ENCODE measurements at regions not wholly inside any gene's neighbourhood (a gene's known extent, or its start where the extent isn't known, plus 50 kb on each side); places are given as distances from the start of the nearest gene placed in this dataset.

- intact Hi-C loops (cut with micrococcal nuclease) = no loop called here
- no peak for DNase-seq (ENCODE audit: extremely low read depth in 1 of 4, low spot score in 3 of 4)
- no peaks in the 10 kb centered on the region for H3K36me3 ChIP-seq (ENCODE audit: control insufficient read depth, insufficient read depth, low read length)
- no peak overlapping the region for H3K27ac ChIP-seq (ENCODE audit: extremely low read depth, low read depth, low read length)
- H3K9ac ChIP-seq (ENCODE audit: insufficient read depth in 1 of 2, low read depth in 2 of 2, low read length in 2 of 2) = no peak overlapping the region
- FAIRE-seq = no peak
- no TSS peak for BruUV-seq (replicated peaks)
- TF ChIP-seq KLF10 (CRISPR knock-in tag; IDR thresholded peaks at IDR 0.05) (no peak), RAD51 (IDR thresholded peaks at IDR 0.05; ENCODE audit: borderline replicate concordance, low read depth) (no peak), ASH1L (IDR thresholded peaks at IDR 0.05; ENCODE audit: borderline replicate concordance, low read depth, partially characterized antibody) (no peak), CREB1 (IDR thresholded peaks at IDR 0.05) (no peak), CREB1 (CRISPR knock-in tag; IDR thresholded peaks at IDR 0.05) (no peak), ARID3B (CRISPR knock-in tag; IDR thresholded peaks at IDR 0.05; ENCODE audit: borderline replicate concordance) (no peak), POLR3G (IDR thresholded peaks at IDR 0.05; ENCODE audit: extremely low read depth, insufficient read length, insufficient replicate concordance) (no peak), SMAD3 (CRISPR knock-in tag; conservative IDR thresholded peaks at IDR 0.05) (no peak), ZNF644 (tag; IDR thresholded peaks at IDR 0.05; ENCODE audit: low read depth) (no peak), ZFP1 (CRISPR knock-in tag; IDR thresholded peaks at IDR 0.05) (no peak), PKNOX1 (IDR thresholded peaks at IDR 0.05) (no peak), ZNF143 (CRISPR knock-in tag; IDR thresholded peaks at IDR 0.05) (no peak), RBM15 (IDR thresholded peaks at IDR 0.05; ENCODE audit: insufficient read depth, low read length) (no peak), RBM34 (IDR thresholded peaks at IDR 0.05; ENCODE audit: borderline replicate concordance, insufficient read depth, low read length) (no peak), ZNF778 (CRISPR knock-in tag; IDR thresholded peaks at IDR 0.05) (no peak), BRF2 (IDR thresholded peaks at IDR 0.05; ENCODE audit: borderline replicate concordance, insufficient read depth, insufficient read length) (no peak), HNRNPL (IDR thresholded peaks at IDR 0.05; ENCODE audit: low read depth, low read length) (no peak), CHAMP1 (IDR thresholded peaks at IDR 0.05) (no peak)
- no peak overlapping the region for H3K4me3 ChIP-seq
- no peaks in the 10 kb centered on the region for H3K9me1 ChIP-seq (ENCODE audit: control insufficient read depth, insufficient read depth, low read length)
- no peaks in the 10 kb centered on the region for H3K79me2 ChIP-seq (ENCODE audit: control insufficient read depth, insufficient read depth, low read length)
- no peak overlapping the region for H3K4me2 ChIP-seq (ENCODE audit: insufficient read depth, low read length)
- no peak overlapping the region for H2AFZ ChIP-seq (ENCODE audit: low read depth, low read length)
- ATAC-seq = no peak
- in situ Hi-C loops (cut with MboI) = no loop called here
- H4K20me1 ChIP-seq (replicated peaks; ENCODE audit: control insufficient read depth, insufficient read depth, low read length) = no peaks in the 10 kb centered on the region
- H3K4me1 ChIP-seq (replicated peaks in 1 of 2; ENCODE audit: control insufficient read depth in 2 of 2, insufficient read depth in 2 of 2, low read length in 2 of 2) = no peaks in the 10 kb centered on the region
- ChIA-PET POLR2A (no interaction called here), CTCF (ENCODE audit: low intra/inter-chr PET ratio) (no interaction called here)
- H3K27me3 ChIP-seq (ENCODE audit: control insufficient read depth in 2 of 2, insufficient read depth in 2 of 2, low read length in 2 of 2) = no peaks in the 10 kb centered on the region
- WGBS (ENCODE audit: insufficient coverage, low coverage, missing lambda C conversion rate) = 0% methylated on average over 5 of the region's 5 CpGs
- no peaks in the 10 kb centered on the region for H3K9me3 ChIP-seq (replicated peaks; ENCODE audit: control insufficient read depth, insufficient read depth, low read depth, low read length)
Measured at GRCh38 chr13:52975969-52976368, 52.6 kb upstream of the OLFM4 start.
